SKM-1 treated with dmso at 0.1 percent for 144 hours (cell line): ENCODE measurements at regions not wholly inside any gene's neighbourhood (a gene's known extent, or its start where the extent isn't known, plus 50 kb on each side); places are given as distances from the start of the nearest gene placed in this dataset.

Experiments used
- DNase-seq: peaks from one replicate; lab custom pipeline; 2025; ENCODE audit not compliant: unreplicated experiment; lab: John Stamatoyannopoulos, UW

DNA sequence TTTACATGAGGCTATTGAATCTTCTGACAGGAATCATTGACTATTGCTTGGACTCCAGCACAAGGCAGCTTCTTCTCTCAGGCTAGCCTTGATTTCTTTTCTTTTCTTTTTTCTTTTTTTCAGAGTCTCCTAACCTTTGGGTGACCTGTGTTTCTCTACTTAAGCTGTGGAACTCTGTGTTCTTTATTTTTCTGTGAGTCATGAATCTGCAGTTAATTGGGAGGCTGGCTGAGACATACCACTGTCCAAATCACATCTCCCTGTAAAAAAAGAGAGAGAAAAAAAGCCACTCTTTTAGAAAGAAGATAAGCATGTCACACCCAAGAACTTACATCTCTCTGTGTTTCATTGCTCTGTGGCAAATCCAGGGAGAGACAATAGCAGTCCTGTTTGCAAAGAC, 681.2 kb upstream of the TSPY4 start:
- no peak for DNase-seq

DNA sequence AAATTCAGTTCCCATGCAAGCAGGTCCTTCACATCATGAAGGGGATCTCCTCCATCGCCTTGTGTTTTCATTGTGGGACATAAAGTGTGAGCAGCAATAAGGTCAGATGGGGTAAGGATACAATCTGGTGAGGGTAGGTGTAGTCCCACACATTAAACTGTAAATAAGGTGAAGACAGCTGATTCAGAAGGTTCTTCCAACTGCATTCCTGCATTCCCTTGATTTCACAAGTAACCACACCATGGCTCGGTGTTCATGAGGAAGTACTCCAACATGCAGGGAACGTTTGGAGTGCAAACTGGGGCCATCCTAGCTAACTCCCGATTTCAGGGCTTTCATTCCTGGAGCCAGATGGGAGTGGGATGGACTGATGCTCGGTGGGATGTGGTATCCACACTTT, 680.7 kb upstream of the TSPY4 start:
- DNase-seq: no peak

DNA sequence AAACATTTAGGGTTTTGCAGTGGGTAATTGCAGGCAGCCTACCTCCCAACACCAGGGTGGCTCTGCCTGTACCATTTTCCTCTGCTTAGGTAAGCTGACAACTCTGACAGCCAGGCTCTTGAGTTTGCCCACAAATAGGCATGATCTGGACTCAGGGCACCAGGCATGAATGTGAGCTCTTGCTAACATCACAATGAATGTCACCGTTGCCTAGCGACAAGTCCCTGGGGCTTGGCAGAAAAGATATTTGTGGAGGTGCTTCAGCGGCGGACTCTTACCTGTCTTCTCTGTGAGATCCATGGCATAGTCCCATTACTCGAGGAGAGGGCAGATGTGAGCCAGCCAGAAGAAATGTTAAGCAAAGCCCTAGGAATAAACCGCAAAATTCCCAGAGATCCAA, 677.5 kb upstream of the TSPY4 start:
- DNase-seq: no peak

DNA sequence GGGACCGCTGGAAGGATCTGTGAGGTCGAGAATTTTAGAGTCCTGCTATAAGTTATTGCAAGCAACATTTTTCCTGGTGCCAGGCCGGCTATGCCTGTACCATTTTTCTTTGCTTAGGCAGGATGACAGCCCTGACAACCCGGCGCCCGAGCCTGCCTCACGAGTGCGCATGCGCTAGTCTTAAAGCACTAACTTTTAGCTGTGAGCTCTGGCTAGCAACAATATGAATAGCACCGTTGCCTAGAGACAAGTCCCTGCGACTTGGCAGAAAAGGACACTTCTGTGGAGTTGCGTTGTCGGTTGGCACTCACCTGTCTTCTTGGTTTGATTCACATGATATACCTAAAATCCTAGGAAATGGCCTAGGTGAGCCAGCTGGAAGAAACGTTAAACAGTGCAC, 663.4 kb upstream of the TSPY4 start:
- DNase-seq: no peak

DNA sequence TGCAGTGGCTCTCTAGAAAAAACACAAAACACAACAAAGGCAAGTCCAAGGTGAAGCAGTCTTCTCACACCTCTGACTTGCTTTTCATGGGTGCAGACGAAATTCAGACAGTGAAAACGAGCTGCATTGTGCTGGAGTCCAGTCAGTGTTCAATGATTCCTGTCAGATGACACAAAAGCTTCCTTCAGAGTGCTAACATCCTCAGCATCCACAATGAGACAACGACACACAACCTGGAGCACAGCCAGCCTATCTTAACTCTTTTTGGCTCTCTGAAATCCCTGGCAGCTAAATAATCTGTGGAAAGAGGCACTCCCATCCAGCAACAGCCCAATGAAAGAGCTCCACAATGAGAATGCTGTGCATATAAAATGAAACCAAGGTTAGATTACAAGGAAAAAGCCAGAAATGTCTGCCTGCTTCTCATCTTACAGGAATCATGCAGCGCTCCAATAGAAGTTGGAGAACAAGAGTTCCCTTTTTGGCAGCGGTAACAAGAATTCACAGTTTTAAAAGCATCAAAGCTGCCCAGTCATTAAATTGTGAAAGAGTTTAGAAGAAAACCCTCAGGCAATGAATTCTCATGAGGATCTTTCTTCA, 659.8 kb upstream of the TSPY4 start:
- no peak for DNase-seq

DNA sequence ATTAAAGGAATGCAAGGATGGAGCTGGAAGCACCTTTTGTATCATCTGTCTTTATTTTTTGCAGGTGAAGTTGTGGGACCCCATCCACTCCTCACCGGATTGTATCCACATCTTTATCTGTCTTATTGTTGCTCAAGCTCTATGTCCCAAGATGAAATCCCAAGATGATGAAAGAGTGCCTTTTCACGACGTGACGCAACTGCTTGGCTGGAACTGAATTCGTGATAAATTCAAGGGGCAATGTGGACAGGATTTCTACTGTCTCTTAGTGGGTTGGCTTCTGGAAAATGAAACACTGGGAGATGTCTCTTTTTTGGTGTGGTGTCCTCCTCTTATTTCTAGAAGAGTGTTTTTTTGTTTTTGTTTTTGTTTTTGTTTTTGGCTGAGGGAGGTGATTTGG, 650.1 kb upstream of the TSPY4 start:
- no peak for DNase-seq

DNA sequence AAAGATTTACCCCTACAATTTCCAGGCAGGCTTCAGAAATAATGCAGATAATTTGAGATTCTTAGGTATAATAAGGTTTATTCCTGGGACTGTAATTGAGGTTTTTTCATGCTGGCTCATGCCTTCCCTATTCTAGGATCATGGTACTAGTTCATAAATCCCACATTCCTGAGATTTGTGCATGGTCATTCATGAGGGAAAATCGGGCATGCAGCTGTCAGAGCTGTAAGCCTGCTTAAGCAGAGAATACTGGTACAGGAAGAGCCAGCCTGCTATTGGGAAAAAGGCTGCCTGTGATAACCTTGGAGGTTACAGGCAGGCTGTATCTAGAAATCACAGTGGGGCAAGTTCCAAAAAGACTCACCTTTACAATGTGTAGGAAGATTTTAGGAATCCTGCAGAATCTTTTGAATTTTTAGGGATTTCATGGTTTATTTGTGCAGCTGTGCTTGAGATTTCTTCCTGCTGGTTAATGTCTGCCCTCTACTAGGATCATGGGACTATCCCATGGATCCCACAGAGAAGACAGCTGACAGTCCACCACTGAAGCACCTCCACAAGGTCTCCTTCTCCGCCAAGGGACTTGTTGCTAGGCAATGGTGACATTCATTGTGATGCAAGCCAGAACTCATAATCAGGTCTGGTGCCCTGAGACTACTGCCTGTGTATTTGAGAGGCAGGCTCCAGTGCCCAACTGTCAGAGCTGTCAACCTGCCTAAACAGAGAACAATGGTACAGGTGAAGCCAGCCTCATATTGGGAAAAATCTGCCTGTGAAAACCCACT, 646.2 kb upstream of the TSPY4 start:
- no peak for DNase-seq

DNA sequence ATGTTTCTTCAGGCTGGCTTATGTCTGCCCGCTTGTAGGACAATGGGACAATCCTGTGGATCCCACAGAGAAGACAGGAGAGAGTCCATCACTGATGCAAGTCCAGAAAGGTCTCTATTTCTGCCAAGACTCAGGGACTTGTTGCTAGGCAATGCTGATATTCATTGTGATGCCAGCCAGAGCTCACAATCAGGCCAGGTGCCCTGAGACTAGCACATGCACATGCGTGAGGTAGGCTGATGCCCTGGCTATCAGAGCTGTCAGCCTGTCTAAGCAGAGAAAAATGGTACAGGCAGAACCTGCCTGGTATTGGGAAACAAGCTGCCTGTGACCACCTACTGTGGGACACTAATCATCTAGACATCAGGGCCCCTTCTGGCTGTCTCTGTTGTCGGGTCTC, 638.7 kb upstream of the TSPY4 start:
- no peak for DNase-seq

DNA sequence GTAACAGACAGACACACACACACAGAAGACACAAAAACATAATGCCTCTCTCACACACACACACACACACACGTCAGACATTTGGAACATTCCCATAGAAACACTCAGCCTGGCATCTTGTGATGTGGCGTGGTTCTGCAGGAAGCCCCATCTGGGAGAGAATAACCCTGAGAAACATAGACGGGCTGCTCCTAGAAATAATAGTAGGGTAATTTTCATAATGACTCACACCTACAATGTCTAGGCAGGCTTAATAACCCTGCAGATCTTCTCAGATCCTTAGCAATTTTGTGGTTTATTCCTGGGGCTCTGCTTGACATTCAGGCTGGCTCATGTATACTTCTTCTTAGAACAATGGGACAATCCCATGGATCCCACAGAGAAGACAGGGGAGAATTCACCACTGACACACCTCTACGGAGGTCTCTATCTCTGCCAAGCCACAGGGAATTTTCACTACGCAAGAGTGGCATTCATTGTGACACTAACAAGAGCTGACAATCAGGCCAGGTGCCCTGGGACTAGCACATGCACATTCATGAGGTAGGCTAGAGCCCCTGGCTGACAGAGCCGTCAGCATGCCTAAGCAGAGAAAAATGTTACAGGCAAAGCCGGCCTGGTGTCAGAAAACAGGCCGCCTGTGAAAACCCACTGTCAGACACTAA, 631.5 kb upstream of the TSPY4 start:
- no peak for DNase-seq

DNA sequence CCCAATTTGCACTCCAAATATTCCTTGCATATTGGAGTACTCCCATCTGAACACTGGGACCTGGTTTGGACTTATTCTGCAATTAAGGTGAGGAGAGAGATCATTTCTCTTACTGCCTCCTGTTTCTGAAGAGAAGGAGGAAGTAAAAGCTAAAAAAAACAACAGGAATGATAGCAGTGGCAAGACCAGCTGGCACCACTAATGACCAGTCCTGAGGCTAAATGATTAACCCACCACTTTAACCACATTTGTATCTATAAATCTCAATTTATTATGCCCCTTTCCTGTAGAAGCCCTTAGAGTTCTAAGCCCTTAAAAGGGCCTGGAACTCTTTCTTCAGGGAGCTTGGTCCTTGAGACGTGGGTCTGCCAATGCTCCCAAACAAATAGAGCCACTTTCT, 625.0 kb upstream of the TSPY4 start:
- DNase-seq: no peak

DNA sequence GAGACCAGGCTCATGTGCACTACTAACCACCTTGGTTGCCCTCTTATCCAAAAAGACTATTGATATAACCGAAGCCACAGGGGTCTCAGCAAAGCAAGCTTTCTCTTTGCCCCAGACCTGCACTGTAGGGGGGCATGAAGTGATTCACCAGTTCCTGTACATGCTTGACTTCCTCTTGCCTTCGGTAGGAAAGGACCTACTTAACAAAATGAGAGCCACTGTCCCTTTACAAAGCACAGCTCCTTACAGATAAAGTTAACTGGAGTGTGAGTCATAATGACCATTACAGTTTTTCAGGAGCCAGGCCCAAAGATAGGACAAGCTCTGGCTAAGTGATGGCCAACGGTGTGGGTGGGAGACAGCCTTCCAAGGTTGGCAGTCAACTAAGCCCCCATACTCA, 622.0 kb upstream of the TSPY4 start:
- DNase-seq: no peak

DNA sequence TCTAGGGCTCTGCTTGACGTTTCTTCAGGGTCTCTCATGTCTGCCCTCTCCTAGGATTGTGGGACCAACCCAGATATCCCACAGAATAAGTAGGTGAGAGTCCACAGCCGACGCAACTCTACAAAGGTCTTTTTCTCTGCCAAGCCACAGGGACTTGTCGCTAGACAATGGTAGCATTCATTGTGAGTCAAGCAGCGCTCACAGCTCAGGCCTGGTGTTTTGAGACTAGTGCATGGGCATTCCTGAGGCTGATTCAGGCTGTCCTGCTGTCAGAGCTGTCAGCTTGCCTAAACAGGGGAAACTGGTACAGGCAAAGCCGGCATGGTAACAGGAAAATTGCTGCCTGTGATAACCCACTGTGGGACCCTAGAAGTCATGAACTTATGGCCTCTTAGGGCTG, 610.6 kb upstream of the TSPY4 start:
- no peak for DNase-seq

DNA sequence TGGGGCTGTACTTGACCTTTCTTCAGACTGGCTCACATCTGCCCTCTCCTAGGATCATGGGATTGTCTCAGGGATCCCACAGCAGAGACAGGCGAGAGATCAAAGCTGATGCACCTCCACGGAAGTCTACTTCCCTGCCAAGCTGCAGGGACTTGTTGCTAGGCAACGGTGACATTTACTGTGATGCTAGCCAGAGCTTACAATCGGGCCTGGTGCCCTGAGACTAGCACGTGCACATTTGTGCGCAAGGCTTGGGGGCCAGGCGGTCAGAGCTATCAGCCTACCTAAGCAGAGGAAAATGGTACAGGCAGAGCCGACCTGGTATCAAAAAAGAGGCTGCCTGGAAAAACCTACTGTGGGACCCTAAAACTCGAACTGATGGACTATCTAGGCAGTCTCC, 607.3 kb upstream of the TSPY4 start:
- DNase-seq: no peak

DNA sequence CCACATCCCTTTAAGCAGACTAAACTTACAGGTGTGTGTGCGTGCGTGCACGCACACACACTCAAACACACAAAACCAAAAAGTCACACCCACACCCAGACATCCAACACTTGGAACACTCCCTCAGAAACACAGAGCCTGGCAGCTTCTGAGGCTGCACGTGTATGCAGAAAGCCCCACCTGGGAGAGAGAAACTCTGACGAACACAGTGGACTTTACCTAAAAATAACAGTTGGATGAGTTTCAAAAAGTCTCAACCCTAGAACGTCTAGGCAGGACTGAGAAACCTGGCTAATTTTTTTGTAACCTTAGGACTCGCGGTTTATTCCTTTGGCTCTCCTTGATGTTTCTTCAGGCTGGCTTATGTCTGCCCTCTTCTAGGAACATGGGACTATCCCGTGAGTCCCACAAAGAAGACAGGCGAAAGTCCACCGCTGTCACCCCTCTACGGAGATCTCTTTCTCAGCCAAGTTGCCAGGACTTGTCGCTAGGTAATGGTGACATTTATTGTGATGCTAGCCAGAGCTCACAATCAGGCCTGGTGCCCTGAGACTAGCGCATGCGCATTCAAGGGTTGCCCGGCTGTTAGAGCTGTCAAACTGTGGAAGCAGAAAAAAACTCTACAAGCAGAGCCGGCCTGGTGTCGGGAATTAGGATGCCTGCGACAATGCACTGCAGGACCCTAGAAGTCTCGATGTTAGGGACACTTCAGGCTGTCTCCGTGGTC, 595.8 kb upstream of the TSPY4 start:
- DNase-seq: no peak

DNA sequence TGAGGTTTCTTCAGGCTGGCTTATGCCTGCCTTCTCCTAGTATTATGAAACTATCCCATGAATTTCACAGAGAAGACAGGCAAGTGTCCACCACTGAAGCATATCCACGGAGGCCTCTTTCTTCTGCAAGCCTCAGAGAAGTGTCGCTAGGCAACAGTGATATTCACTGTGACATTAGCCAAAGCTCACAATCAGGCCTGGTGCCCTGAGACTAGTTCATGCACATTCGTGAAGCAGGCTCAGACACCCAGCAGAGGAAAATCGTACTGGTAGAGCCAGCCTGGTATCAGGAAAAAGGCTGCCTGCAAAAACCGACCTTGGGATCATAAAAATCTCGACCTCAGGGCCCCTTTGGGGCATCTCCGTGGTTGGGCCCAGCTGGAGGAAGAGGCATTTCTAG, 573.1 kb upstream of the TSPY4 start:
- DNase-seq: no peak

DNA sequence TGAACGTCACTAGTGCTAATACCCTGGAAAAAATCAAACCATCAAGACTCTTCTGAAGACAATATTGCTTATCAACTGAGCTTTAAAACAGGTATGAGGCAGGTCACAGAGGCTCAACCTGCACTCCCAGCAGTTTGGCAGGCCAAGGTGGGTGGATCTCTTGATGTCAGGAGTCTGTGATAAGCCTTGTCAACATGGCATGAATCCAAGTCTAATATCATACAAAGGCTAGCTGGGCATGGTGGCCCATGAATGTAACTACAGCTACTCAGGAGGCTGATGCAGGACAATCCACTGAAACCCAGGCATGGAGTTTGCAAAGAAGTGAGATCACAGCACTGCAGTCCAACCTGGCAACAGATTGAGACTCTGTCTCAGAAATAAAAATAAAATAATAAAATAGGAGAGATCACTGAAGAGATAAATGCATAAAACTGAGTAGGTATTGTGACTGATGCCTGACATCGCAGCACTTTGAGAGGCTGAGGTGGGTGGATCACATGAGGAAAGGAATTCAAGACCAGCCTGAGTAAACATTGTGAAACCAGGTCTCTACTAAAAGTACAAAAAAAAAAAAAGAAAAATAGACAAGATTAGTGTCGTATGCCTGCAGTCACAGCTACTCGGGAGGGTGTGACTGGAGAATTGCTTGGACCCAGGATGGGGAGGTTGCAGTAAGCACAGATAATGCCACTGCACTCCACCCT, 555.9 kb upstream of the TSPY4 start:
- DNase-seq: no peak

DNA sequence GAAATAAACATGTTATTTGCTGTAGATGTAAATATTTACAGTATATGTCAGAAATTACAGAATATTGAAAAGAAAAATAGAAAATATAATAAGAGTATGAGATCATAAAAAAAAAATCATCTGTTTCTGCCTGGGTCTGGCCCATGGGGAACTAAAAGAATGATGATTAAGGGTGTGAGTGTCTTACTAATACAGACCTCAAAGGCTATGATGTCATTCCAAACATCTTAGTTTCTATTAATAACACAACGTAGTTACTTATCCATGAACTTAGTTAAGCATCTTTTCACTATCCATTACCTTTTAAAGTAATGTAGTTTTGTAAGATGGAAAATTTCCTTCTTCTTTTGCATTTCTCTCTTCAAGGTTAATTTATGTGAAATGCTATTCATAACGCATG, 542.7 kb upstream of the TSPY4 start:
- DNase-seq: no peak

DNA sequence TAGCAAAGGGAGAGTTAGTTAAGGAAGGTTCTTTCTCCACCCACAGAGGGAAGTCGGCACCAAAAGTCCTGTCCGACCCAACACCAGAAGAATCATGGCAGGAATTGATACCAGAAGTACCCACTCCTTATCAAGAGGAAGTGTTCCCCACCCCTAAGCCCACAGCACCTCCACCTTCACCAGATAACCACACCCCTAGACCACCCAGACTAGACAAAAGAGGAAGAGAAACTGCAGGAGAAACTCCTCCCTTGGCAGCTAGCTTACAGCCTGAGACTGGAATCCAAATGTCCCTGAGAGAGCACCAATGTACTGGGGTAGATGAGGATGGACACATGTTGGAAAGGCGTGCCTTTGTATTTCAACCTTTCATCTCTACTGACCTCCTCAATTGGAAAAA, 532.9 kb upstream of the TSPY4 start:
- DNase-seq: no peak

DNA sequence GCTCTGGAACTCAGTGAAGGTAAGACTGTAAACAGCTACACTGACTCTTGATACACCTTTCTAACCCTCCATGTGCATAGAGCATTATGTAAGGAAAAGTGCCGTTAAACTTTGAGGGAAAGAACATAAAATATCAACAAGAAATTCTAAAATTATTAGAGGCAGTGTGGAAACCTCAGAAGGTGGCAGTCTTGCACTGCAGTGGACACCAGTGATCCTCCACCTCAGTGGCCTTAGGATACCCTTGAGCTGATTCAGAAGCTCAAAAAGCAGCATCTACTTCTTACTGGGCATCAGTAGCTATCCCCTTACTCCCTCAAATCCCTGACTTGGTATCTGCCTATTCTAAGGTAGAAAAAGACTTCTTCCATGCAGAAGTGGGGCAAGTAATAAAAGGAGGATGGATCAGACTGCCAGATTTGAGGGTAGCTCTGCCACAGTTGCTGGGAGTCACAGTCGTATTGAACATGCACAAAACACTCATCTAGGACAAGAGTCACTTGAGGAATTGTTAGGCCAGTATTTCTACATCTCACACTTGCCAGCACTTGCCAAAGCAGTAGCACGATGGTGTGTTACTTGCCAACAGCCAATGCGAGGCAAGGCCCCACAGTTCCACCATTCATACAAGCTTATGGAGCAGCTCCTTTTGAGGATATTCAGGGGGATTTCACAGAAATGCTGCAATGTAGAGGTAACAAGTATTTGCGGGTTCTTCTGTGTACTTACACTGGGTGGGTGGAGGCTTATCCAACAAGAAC, 529.4 kb upstream of the TSPY4 start:
- DNase-seq: no peak

DNA sequence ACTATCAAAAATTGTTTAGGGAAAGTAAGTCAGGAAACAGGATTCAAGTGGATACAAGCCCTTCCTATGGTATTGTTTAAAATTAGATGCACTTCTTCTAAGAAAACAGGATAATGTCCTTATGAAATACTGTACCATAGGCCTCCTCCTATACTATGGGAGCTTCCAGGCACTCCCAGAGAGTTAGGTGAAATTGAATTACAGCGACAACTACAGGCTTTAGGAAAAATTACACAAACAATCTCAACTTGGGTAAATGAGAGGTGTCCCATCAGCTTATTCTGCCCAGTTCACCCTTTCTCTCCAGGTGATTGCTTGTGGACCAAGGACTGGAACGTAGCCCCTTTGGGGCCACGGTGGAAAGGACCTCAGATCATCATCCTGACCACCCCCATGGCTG, 528.7 kb upstream of the TSPY4 start:
- DNase-seq: no peak

DNA sequence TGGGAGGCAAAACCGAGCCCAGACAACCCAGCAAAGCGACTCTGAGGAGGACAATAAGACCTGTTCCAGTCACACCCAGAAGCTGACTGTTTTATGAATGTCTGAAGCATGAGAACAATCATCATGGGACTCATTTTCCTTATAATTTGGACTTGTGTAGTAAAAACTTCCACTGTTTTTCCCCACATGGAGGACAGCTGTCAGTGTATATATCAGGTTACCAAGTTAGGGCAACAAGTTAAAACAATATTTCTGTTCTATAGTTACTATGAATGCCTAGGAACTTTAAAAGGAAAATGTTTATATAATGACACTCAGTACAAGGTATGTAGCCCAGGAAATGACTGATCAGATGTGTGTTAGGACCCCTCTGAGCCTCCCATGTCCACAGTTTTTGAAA, 528.2 kb upstream of the TSPY4 start:
- no peak for DNase-seq
